C4-2B (cell line): ENCODE measurements at regions not wholly inside any gene's neighbourhood (a gene's known extent, or its start where the extent isn't known, plus 50 kb on each side); places are given as distances from the start of the nearest gene placed in this dataset.

Source experiments
- ZFX ChIP-seq: fragments of 450-650 bp; IDR thresholded peaks from 2 replicates; pipeline ENCODE4 v1.6.1; 2017
- TF ChIP-seq, protein P1 (sequence below): fragments of 450-650 bp; conservative IDR thresholded peaks from 2 replicates; pipeline ENCODE4 v1.5.1; 2017; ENCODE audit warnings: mild to moderate bottlenecking

DNA sequence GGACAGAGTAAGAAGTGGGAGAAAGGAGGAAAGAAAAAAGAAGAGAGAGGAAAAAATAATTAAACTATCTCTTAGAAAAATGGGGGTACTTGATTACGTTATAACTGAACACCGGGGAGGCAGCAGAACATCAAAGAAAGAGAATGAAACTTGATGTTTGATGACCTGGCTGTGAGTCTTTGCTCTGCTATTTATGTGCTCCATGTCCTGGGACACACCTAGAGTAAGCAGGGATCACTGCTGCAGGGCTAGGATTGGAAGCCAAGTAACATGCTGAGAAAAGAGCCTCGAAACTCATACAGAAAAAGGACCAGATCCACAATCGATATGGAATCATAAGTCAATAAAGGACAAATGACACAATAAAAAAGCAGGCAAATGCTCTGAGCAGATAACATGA, 56.7 kb upstream of the COL13A1 start:
- TF ChIP-seq, protein P1, sequence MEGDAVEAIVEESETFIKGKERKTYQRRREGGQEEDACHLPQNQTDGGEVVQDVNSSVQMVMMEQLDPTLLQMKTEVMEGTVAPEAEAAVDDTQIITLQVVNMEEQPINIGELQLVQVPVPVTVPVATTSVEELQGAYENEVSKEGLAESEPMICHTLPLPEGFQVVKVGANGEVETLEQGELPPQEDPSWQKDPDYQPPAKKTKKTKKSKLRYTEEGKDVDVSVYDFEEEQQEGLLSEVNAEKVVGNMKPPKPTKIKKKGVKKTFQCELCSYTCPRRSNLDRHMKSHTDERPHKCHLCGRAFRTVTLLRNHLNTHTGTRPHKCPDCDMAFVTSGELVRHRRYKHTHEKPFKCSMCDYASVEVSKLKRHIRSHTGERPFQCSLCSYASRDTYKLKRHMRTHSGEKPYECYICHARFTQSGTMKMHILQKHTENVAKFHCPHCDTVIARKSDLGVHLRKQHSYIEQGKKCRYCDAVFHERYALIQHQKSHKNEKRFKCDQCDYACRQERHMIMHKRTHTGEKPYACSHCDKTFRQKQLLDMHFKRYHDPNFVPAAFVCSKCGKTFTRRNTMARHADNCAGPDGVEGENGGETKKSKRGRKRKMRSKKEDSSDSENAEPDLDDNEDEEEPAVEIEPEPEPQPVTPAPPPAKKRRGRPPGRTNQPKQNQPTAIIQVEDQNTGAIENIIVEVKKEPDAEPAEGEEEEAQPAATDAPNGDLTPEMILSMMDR: no peak
- TF ChIP-seq ZFX: no peak
